HG03139 (cell line): ENCODE measurements at regions not wholly inside any gene's neighbourhood (a gene's known extent, or its start where the extent isn't known, plus 50 kb on each side); places are given as distances from the start of the nearest gene placed in this dataset.

Experiments used
- ATAC-seq: cut with Tn5 transposase; IDR thresholded peaks from one replicate; pipeline ENCODE4 v1.9.1; 2021; ENCODE audit not compliant: unreplicated experiment

- ATAC-seq: no peak
Observed at GRCh38 chr15:35768949-35769348, 223.0 kb upstream of the DPH6 start.

- ATAC-seq: no peak
Observed at GRCh38 chr15:35769656-35770055, 223.7 kb upstream of the DPH6 start.

GRCh38 chr15:35771746-35772442 is 225.9 kb upstream of the DPH6 start:
- no peak for ATAC-seq

- no peak for ATAC-seq
Observed at GRCh38 chr15:35774653-35775052, 228.7 kb upstream of the DPH6 start.

GRCh38 chr15:35775471-35775870 is 229.5 kb upstream of the DPH6 start:
- ATAC-seq: no peak

DNA sequence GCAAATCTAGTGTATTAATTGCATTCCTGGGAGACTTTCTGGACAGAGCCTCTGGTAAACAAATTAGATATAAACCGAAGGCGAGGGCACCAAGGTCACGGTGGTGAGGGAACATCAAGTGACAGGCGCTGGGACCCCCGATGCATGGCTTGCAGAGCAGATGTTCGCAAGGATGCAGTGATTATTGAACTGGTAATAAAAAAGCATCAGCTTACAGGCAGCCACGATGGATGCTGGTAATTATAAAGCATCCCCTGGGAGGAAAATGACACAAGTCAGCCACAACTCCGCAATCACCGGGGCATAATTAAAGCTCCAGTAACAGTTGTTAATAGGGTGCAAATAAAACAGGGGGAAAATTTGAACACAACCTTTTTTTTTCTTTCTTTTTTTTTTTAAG is 231.1 kb upstream of the DPH6 start:
- ATAC-seq: no peak

DNA sequence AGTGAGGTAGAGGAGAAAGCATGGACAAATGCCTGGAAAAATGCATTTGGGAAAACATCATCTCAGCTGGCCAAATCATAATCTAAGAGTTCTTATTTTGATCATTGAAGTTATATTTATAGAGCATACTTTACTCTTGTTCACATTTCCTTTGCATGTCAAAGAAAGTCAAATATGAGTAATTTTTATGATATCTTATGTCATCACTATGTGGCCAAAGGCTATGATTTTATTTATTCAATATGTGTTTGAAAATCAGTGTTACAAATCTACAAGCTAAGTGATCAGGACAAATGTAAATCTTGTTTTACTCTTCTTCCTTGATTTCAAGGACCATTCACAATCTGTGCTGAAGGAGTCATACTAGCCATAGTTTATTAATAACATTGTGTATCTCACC is 237.2 kb upstream of the DPH6 start:
- no peak for ATAC-seq

- no peak for ATAC-seq
Observed at GRCh38 chr15:35784745-35785144, 238.8 kb upstream of the DPH6 start.

DNA sequence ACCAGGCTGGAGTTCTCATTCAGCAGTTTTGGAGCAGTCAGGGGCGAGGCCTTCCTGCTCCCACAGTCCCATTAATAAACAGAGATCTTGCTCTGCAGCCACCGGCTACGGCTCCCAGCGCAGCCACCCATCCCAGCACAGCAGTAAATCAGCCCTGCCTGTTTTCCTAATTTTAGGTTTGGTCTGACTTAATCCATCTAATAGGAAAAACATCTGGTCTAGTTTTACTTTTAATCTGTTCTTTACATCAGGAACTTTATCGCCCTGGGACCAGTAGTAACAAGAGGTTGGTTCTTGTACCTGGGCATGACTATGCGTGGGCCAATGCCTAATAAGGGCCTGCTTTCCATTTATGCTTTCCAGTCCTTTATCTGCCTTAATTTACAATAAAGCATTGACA is 264.0 kb upstream of the DPH6 start:
- ATAC-seq: no peak

GRCh38 chr15:35813573-35813972 is 267.6 kb upstream of the DPH6 start:
- no peak for ATAC-seq

GRCh38 chr15:35818846-35819245 is 272.9 kb upstream of the DPH6 start:
- ATAC-seq: no peak

- no peak for ATAC-seq
Observed at GRCh38 chr15:35822153-35822552, 276.2 kb upstream of the DPH6 start.

DNA sequence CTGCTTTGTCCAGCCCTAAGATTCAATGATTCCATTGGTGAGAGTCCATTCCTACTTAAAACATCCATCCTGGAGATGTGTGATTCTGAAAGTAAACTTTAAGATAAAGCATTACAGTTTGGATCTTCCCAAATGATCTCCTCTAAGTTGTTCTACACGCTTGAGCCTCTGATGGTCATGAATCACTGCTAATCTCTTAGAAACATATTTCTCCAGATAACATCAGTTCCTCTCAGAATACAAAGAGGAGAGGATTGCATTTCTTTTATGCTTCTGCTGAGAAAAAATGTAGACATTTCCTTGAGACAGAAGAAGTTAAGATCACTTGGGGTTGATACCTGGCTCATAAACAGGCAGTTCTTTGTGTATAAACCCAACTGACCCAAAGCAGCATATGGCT is 281.2 kb upstream of the DPH6 start:
- ATAC-seq: no peak

DNA sequence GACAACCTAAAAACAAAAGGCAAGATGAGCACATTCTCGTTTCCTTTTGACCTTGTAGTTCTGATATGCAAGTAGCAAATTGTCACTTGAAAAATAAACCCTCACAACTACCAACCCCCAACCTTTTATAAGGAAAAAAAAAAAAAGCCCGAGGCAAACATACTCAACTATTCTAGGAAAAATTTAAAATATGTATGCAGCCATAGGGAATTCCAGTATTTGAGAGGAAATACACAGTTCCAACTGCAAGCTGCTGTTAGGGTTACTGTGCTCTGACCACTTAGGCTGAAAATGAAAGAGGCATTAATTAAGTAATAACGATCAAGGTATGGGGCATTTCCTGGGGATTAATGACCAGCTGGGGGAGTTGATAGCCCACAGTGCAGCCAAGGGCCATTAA is 281.9 kb upstream of the DPH6 start:
- no peak for ATAC-seq

DNA sequence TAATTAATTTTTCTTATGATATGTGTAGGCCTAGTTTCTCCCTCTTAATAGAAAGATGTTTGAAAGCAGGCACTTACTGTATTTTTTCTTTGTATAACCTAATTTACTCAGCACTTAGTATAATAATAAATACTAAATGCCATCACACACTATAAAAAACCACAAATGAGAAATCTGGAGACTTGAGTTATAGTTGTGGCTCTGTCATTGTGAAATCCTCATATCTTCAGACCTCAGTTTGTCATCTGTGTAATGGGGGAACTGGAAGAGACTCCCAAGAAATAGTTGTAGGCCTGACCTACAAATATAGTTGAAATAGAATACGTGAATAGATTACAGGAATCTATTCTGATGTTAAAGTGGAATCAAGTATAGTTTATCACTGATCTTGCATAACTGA is 287.6 kb upstream of the DPH6 start:
- ATAC-seq: no peak

DNA sequence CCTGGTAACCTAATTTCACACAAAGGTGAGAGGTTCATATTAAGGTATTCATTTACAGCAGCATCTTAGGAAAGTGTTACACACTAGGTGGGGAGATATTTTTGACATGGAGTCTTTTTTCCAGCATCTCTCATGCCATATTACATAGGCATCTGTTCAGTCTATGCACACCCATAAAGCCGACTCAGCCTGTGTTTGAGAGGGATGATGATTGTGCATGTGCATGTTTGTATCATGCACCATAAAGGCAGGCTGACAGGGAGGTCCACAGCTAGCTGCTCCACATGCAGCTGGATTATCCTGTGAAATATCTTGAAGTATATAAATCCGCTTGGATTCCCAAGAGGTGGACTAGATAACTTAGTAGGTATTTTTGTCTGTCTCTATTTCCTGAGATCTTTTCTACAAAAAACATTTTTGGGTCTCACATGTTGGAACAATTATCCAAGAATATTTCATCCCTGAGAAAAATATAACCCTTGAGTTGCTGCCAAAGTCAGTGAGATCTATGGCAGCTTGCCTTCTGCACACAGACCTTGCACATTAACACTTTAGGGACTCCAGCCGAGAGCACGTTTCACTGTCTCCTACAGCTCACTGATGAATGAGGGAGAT is 288.4 kb upstream of the DPH6 start:
- ATAC-seq: no peak

GRCh38 chr15:35834866-35835265 is 288.9 kb upstream of the DPH6 start:
- no peak for ATAC-seq

- no peak for ATAC-seq
Observed at GRCh38 chr15:35838424-35839111, 292.6 kb upstream of the DPH6 start.

DNA sequence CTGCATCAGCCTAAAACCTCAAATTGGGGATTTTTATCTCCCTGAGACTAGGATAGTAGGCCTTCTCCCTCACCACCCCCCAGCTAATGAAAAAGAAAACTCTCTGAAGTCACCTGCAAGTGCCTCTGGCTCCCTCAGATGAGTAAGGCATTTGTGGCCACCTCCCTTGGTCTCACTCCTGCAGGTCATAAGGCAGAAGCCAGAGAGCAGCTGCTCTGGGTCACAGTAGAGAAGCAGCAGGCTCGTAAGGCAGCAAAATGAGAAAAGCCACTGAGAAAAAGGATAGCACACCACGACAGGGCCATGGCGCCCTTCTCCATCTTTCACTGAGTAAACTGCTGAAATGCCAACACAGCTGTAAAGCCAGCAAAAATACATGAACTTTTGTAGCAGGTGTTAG is 296.7 kb upstream of the DPH6 start:
- no peak for ATAC-seq

DNA sequence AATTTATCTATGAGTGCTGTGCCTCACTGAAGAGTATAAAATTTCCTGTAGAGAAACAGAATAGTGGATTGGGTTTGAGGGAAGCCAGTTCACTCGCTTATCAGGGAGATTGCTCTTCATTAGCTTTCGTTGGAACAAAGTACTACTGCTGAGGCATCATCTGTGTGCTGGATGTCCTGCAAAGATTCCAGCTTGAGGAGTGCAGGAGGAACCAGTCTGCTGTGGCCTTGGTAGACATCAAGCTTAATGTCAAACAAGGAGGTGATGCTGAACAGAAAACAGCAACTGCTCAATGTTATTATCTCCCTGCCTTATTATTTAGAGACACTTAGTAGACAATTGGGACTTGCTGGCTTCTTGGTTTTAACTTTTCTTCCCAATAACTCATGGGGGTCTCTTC is 297.5 kb upstream of the DPH6 start:
- no peak for ATAC-seq

GRCh38 chr15:35850284-35850683 is 304.3 kb upstream of the DPH6 start:
- ATAC-seq: no peak

DNA sequence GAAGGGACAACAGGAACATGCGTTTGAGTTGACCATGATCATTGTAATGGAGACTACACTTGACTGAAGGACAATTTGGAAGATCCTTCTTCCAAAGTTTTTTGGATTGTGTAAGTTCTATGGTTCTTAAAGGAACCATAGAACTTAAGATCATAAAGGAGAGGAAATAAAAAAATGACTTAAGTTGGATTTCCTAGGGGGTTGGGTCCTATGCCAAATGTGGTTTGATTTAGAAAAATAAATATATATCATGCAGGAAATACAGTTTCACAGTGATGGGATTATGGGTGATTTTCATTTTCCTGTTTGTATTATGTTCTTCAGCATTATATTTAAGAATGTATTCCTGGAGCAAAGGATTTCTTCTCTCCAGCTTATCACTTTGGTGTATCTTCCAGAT is 305.5 kb upstream of the DPH6 start:
- ATAC-seq: no peak
